NB4 (cell line): ENCODE measurements at regions not wholly inside any gene's neighbourhood (a gene's known extent, or its start where the extent isn't known, plus 50 kb on each side); places are given as distances from the start of the nearest gene placed in this dataset.

Source experiments
- DNase-seq: peaks from one replicate; pipeline ENCODE4 v3.0.0; 2010; ENCODE audit warnings: low read depth
- H3K4me3 ChIP-seq: one replicate; pipeline ENCODE4 v1.5.1; 2011; ENCODE audit warnings: mild to moderate bottlenecking, low read depth, low read length, moderate library complexity
- MAX ChIP-seq: IDR thresholded peaks from 2 replicates; pipeline ENCODE4 v1.6.1; 2011; ENCODE audit warnings: low read depth, low read length
- MYC ChIP-seq: IDR thresholded peaks from 2 replicates; pipeline ENCODE4 v1.6.1; 2011; ENCODE audit warnings: low read depth, low read length
- POLR2A ChIP-seq: IDR thresholded peaks from 2 replicates; pipeline ENCODE4 v1.6.1; 2011; ENCODE audit warnings: mild to moderate bottlenecking; ENCODE audit not compliant: insufficient read length; ENCODE audit errors: extremely low read depth
- TF ChIP-seq, protein P1 (sequence below): IDR thresholded peaks from one replicate; pipeline ENCODE4 v1.5.1; 2012; ENCODE audit warnings: low read depth, low read length

DNA sequence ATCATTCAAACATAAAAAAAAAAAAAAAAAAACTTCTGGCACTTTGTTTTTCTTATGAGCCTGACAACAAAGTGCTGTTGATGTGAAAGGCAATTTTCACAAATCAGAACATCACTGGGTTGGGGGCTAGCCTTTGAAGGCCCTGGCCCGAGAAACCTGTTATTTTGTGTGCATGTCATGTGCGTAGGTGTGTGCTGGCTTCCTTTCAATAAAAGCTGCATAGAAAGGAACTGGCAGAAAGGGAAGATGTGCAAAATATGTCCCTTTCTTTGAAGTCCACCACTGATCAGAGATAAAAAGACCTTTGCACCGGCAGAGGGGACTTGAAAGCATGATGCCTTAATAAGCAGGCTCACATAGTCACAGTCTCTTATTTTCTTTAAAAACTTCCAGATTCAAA is 170.8 kb upstream of the RASGEF1B start:
- DNase-seq = no peak
- TF ChIP-seq POLR2A (no peak), MYC (no peak)
- TF ChIP-seq, protein P1, sequence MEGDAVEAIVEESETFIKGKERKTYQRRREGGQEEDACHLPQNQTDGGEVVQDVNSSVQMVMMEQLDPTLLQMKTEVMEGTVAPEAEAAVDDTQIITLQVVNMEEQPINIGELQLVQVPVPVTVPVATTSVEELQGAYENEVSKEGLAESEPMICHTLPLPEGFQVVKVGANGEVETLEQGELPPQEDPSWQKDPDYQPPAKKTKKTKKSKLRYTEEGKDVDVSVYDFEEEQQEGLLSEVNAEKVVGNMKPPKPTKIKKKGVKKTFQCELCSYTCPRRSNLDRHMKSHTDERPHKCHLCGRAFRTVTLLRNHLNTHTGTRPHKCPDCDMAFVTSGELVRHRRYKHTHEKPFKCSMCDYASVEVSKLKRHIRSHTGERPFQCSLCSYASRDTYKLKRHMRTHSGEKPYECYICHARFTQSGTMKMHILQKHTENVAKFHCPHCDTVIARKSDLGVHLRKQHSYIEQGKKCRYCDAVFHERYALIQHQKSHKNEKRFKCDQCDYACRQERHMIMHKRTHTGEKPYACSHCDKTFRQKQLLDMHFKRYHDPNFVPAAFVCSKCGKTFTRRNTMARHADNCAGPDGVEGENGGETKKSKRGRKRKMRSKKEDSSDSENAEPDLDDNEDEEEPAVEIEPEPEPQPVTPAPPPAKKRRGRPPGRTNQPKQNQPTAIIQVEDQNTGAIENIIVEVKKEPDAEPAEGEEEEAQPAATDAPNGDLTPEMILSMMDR = no peak

DNA sequence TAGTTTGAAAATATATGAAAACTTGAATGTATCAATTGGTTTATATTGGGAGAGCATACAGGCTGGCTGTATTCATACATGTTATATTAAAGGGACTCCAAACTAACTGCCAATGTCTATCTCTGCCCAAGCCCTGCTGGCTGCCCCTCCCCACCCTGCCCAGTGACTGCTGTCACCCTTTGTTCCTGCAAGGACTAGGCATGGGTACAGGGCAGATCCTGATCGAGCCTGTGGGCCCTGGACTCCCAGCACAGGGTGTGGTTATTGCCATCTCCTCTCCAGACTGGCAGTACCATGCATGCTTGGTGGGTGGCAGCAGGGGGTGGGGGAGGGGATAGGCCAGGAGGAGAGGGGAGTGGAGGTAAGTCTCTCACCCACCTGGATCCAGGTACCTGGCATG is 167.5 kb upstream of the RASGEF1B start:
- TF ChIP-seq, protein P1 = no peak
- DNase-seq = no peak
- H3K4me3 ChIP-seq = no peak overlapping the region

More for the DNA sequence above, 170.8 kb upstream of the RASGEF1B start:
- H3K4me3 ChIP-seq = no peak overlapping the region

GRCh38 chr4:81638698-81639097 is 167.0 kb upstream of the RASGEF1B start:
- no peak for DNase-seq
- H3K4me3 ChIP-seq = no peak overlapping the region
- TF ChIP-seq, protein P1 = no peak
- no peak for TF ChIP-seq MAX
- TF ChIP-seq POLR2A = no peak
- no peak for TF ChIP-seq MYC

DNA sequence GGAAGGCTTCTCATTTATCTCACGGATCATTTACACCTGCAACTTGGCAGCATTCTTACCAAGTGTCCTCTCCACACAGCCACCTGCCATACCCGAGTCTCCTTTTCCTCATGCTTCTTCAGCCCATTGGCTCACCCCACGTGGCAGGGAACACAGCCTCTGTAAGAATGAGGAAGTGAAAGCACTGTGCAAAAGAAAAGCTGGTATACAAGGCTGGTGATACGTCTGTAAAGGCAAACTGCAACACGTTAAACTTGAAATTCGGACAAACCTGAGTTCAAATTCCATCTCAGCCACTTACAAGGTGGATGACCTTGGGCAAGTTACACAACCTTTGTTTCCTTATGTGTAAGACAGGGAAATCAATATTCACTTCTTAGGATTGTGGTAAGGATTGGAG is 164.0 kb upstream of the RASGEF1B start:
- TF ChIP-seq POLR2A = no peak
- TF ChIP-seq, protein P1 = no peak
- peak; percentile 63 for TF ChIP-seq MAX
- TF ChIP-seq MYC = no peak
- peak; percentile 73 for DNase-seq

GRCh38 chr4:81634766-81635549 is 163.3 kb upstream of the RASGEF1B start:
- TF ChIP-seq POLR2A = no peak
- TF ChIP-seq, protein P1 = no peak
- TF ChIP-seq MYC = no peak
- no peak overlapping the region for H3K4me3 ChIP-seq
- no peak for DNase-seq

More for the DNA sequence above, 164.0 kb upstream of the RASGEF1B start:
- H3K4me3 ChIP-seq = no peak overlapping the region

DNA sequence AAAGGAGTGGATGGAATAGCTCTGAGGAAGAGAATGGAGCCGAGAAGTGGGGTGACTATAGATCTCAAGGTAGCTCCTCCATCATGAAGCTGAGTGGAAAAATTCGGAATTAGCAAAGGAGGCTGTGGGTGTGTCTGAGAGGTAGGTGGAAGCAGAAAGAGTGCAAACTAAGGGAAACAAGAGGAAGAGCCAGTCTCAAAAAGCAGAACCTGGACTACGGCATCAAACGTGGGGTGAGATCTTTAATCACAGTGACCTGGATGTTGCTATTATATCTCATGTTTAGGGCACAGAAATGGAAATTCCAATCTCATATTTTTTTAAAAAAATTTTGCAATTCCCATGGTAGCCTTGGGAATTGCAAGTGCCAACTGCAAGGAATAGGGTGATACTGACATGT is 162.5 kb upstream of the RASGEF1B start:
- no peak overlapping the region for H3K4me3 ChIP-seq
- TF ChIP-seq MAX (no peak), MYC (no peak), POLR2A (no peak)
- TF ChIP-seq, protein P1 = no peak
- DNase-seq = no peak
